ENCODE measurements at regions not wholly inside any gene's neighbourhood (a gene's known extent, or its start where the extent isn't known, plus 50 kb on each side); places are given as distances from the start of the nearest gene placed in this dataset.
"Not testable (repeated sequence)": the region's sequence is repeated elsewhere in the genome, so short reads cannot be mapped to it uniquely, and the experiment has no call there.

DNA sequence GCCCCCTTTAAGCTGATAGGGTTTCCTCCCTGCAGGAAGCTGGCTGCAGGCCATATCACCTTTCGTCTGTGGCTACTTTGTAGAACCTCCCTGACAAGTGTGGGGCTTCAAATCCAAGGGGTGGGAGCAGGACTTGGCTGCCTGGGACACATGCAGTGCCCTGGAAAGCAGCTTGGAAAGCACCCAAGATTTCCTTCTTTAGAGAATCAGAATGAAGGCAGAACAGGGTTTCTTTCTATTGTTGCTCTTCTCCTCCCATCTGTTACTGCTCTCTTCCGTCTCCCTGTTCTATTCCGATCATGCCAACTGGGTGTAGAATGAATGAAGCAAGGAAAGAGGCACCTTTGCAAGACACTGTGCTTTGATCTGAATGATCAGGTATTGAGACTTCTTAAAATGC, 282.2 kb downstream of the MED10 start:
- DNase-seq (ENCODE audit: extremely low read depth, low read depth) = no peak
- TF ChIP-seq, protein P1, sequence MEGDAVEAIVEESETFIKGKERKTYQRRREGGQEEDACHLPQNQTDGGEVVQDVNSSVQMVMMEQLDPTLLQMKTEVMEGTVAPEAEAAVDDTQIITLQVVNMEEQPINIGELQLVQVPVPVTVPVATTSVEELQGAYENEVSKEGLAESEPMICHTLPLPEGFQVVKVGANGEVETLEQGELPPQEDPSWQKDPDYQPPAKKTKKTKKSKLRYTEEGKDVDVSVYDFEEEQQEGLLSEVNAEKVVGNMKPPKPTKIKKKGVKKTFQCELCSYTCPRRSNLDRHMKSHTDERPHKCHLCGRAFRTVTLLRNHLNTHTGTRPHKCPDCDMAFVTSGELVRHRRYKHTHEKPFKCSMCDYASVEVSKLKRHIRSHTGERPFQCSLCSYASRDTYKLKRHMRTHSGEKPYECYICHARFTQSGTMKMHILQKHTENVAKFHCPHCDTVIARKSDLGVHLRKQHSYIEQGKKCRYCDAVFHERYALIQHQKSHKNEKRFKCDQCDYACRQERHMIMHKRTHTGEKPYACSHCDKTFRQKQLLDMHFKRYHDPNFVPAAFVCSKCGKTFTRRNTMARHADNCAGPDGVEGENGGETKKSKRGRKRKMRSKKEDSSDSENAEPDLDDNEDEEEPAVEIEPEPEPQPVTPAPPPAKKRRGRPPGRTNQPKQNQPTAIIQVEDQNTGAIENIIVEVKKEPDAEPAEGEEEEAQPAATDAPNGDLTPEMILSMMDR (IDR thresholded peaks at IDR 0.05; ENCODE audit: low read depth, low read length) = no peak

DNA sequence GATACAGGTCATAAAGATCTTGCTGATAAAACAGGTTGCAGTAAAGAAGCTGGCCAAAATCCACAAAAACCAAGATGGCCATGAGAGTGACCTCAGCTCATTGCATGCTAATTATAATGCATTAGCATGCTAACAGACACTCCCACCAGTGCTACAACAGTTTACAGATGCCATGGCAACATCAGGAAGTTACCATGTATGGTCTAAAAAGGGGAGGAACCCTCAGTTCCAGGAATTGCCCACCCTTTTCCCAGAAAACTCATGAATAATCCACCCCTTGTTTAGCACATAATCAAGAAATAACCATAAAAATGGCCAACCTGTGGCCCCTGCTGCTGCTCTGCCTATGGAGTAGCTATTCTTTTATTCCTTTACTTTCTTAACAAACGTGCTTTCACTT, 284.2 kb downstream of the MED10 start:
- not testable (repeated sequence) for DNase-seq (ENCODE audit: extremely low read depth, low read depth)

DNA sequence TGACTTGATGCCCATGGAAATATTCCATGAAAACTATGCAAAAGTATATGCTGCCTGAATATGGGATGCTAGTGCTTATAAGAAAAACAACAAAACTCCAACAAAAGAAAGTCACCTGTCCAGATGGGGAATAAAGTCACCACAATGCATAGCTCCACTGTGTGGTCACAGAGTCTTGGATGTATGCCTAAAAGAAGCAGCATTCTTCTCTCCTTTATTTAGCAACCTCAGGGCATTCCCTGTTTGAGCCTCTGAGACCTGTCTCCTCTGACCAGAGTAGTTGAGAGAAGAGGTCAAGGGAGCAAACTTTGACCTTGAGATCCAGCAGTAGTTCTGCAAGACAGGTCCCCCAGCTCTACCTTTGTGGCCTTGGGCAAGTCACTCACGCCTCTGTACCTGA, 287.5 kb downstream of the MED10 start:
- DNase-seq (ENCODE audit: extremely low read depth, low read depth) = no peak
- TF ChIP-seq, protein P1 (IDR thresholded peaks at IDR 0.05; ENCODE audit: low read depth, low read length) = no peak

DNA sequence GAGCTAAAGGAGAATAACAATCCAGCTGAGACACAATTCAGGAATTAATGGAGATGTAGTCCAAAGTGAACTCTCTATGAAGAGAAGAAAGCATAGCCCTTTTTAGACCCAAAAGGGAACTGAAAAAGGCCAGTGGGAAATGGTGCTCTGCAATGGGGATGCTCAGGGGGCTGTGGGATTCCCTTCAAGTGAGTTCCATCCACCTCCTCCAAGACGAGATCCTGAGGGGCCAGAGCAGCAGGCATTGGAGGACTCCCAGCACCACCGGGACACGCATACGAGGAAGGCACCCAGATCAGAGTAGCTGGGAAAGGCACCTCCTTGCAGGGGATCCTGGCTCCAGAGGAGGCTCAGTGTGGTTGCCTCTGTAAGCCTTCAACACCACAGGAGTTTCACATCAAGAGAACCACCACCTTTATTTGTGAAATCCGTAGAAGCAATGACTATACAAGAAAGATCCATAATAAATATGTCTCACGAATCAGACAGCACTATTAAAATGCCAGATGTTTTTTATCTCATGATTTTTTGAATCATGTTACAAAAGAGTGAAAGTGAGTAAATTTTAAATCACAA, 288.2 kb downstream of the MED10 start:
- DNase-seq (ENCODE audit: extremely low read depth, low read depth) = no peak
- TF ChIP-seq, protein P1 (IDR thresholded peaks at IDR 0.05; ENCODE audit: low read depth, low read length) = no peak

DNA sequence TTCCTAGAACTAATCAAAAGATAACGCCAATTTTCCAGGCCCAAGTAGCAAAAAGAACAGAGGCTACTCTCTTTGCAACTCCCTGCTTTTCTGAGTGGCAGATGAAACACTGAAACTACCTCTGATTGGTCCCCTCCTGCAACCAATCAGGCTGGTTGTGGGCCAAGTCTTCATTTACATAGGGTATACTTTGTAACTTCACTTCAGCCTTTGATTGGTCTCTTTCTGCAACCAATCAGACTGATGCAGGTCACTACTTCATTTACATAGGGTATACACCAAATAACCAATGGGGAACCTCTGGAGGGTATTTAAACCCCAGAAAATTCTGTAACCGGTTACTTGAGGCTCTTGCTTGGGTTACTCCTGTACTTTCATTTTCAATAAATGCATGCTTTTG, 289.6 kb downstream of the MED10 start:
- TF ChIP-seq, protein P1 (IDR thresholded peaks at IDR 0.05; ENCODE audit: low read depth, low read length) = no peak
- no peak for DNase-seq (ENCODE audit: extremely low read depth, low read depth)

DNA sequence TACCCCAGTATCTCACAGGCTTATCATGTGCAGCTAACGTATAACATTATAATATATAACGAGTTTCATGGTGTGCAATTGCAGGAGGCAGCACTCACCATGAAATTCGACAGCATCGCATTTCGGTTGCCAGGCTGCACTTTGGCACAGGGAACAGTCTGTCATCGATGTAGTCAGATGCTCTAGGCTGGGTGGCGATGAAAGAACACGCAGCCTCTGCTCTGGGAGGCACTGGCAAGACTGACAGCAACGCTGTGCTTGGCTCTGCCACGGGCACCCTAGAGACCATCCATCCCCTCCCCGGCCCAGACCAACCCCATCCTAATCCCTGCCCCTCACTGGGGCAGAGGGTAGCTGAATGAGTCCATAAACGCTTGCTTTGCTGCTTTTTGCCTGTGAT, 290.8 kb downstream of the MED10 start:
- no peak for DNase-seq (ENCODE audit: extremely low read depth, low read depth)
- TF ChIP-seq, protein P1 (IDR thresholded peaks at IDR 0.05; ENCODE audit: low read depth, low read length) = no peak

DNA sequence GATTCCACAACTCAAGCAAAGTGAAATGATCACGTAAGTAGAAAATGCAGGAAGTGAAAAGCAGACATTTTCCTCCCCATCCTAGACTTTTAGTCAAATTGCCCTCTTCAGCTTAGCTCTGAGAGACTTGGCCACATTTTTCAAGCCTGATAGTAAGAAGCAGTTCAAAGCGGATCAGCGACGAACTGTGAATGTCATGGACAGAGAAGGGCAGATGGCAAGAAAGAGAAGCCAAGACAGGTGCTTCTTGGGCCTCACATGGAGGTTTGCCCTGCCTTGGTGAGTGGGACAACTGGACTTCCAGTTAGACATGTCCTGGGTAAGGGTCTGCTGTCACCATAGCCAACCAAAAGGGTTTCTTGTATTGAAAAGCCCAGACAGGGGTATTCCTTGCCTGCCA, 291.5 kb downstream of the MED10 start:
- DNase-seq (ENCODE audit: extremely low read depth, low read depth) = no peak
- TF ChIP-seq, protein P1 (IDR thresholded peaks at IDR 0.05; ENCODE audit: low read depth, low read length) = no peak

DNA sequence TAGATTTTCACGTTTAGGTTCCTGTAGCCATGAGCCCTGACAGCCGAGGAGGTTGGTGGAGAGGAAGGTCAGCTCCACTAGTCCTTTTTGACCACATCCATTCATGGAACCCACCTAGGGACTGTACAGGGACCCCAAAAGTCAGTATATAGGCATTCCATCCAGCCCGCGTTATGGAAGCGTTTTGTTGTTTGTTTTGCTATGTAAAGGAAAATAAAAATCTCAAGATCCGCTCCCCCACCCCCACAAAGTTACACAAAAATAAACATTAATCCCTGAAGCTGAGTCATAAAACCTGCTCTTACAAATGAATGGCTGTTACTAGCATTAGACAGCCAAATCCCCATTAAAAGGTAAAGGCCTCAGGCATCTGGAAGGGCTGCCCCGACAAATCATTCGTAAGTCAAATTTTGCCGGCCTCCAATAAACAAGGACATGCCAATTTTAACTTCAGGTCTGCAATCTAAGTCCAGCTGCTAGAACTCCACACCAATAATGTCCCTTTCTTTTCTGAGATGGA, 292.9 kb downstream of the MED10 start:
- TF ChIP-seq, protein P1 (IDR thresholded peaks at IDR 0.05; ENCODE audit: low read depth, low read length) = no peak
- DNase-seq (ENCODE audit: extremely low read depth, low read depth) = no peak
